ENCODE measurements at regions not wholly inside any gene's neighbourhood (a gene's known extent, or its start where the extent isn't known, plus 50 kb on each side); places are given as distances from the start of the nearest gene placed in this dataset.

- in situ Hi-C loops (cut with HindIII; ENCODE audit: low sequenced_read_pairs): no loop called here
- DNase-seq (ENCODE audit: low read depth): no peak
- no peak overlapping the region for H3K4me3 ChIP-seq (ENCODE audit: low read depth, low read length)
- TF ChIP-seq, protein P1, sequence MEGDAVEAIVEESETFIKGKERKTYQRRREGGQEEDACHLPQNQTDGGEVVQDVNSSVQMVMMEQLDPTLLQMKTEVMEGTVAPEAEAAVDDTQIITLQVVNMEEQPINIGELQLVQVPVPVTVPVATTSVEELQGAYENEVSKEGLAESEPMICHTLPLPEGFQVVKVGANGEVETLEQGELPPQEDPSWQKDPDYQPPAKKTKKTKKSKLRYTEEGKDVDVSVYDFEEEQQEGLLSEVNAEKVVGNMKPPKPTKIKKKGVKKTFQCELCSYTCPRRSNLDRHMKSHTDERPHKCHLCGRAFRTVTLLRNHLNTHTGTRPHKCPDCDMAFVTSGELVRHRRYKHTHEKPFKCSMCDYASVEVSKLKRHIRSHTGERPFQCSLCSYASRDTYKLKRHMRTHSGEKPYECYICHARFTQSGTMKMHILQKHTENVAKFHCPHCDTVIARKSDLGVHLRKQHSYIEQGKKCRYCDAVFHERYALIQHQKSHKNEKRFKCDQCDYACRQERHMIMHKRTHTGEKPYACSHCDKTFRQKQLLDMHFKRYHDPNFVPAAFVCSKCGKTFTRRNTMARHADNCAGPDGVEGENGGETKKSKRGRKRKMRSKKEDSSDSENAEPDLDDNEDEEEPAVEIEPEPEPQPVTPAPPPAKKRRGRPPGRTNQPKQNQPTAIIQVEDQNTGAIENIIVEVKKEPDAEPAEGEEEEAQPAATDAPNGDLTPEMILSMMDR (IDR thresholded peaks at IDR 0.05; ENCODE audit: low read depth, low read length, missing control alignments): no peak
Measured at GRCh38 chr4:115360431-115360830, 247.0 kb upstream of the NDST4 start.

GRCh38 chr4:115357776-115358175 is 244.4 kb upstream of the NDST4 start:
- TF ChIP-seq, protein P1 (IDR thresholded peaks at IDR 0.05; ENCODE audit: low read depth, low read length, missing control alignments): no peak
- H3K4me3 ChIP-seq (ENCODE audit: low read depth, low read length): no peak overlapping the region
- in situ Hi-C loops (cut with HindIII; ENCODE audit: low sequenced_read_pairs): no loop called here
- no peak for DNase-seq (ENCODE audit: low read depth)

DNA sequence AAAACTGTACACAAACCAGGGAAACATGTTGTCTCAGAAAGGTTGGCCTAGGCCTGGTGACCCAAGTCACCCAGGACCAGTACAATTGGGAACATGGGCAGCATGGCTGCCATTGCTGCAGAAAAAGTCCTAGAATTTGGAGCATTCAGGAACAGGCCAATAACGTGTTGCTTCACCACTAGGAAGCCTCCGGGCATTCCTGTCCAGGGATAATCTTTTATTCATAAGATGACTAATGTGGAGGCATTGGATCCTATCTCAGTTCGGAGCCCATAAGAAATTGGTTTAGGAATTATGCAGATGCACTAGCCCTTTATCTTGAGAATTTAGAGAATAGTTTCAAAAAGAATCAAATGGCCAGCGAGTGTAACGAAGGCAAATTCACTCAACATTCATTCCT is 242.8 kb upstream of the NDST4 start:
- TF ChIP-seq, protein P1 (IDR thresholded peaks at IDR 0.05; ENCODE audit: low read depth, low read length, missing control alignments): no peak
- in situ Hi-C loops (cut with HindIII; ENCODE audit: low sequenced_read_pairs): no loop called here
- H3K4me3 ChIP-seq (ENCODE audit: low read depth, low read length): no peak overlapping the region
- peak; percentile 9 for DNase-seq (ENCODE audit: low read depth)

DNA sequence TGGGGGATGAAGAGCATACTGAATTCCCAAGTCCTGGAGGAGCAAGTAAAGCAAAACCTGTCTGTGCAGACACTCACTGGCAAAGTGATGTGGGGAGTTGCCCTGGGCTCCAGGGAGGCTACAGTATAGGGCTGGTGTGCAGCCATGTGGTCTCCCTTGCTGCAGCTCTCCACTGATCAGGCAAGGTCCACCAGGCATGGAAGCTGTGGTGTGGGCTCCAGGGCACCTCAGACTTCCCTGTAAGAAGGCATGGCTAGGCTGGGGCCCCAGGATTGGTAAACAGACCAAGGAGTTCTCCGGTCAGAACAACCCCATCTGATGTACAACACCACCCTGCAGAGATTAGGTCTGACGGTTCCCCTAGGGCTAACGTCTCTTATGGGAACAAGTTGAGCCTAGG is 241.9 kb upstream of the NDST4 start:
- no peak for DNase-seq (ENCODE audit: low read depth)
- TF ChIP-seq, protein P1 (IDR thresholded peaks at IDR 0.05; ENCODE audit: low read depth, low read length, missing control alignments): no peak
- H3K4me3 ChIP-seq (ENCODE audit: low read depth, low read length): no peak overlapping the region
- in situ Hi-C loops (cut with HindIII; ENCODE audit: low sequenced_read_pairs): no loop called here

- no peak for DNase-seq (ENCODE audit: low read depth)
- TF ChIP-seq, protein P1 (IDR thresholded peaks at IDR 0.05; ENCODE audit: low read depth, low read length, missing control alignments): no peak
- H3K4me3 ChIP-seq (ENCODE audit: low read depth, low read length): no peak overlapping the region
- in situ Hi-C loops (cut with HindIII; ENCODE audit: low sequenced_read_pairs): no loop called here
Measured at GRCh38 chr4:115353370-115353769, 239.9 kb upstream of the NDST4 start.

DNA sequence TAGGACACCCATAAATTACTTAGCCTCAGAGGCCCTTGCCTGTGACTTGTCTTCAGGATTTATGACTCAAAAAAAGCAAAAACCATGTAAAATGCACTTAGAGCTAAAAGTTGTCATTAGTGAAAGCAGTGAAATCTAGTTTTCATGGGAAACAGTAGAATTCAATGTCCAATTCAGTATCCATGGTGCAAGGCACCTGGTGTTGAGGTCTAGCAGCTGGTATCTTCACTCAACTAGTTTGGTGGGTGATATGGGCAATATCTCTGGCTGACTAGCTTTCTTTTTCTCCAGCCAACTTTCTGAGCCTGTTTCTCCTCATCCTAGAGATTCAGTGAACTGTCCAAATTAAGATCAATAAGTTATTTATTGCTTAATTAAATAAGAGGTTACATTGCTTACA is 229.8 kb upstream of the NDST4 start:
- in situ Hi-C loops (cut with HindIII; ENCODE audit: low sequenced_read_pairs): no loop called here
- no peak overlapping the region for H3K4me3 ChIP-seq (ENCODE audit: low read depth, low read length)
- TF ChIP-seq, protein P1 (IDR thresholded peaks at IDR 0.05; ENCODE audit: low read depth, low read length, missing control alignments): no peak
- no peak for DNase-seq (ENCODE audit: low read depth)
